Adrenal gland (tissue), 5 donors: ENCODE measurements at regions not wholly inside any gene's neighbourhood (a gene's known extent, or its start where the extent isn't known, plus 50 kb on each side); places are given as distances from the start of the nearest gene placed in this dataset.

Experiments
- CTCF ChIP-seq, 6 experiments: fragments of 450-650 bp in 4 of 6; fragments of 200-600 bp in 2 of 6; sonication (generic) in 1 of 6; IDR thresholded peaks; 1 replicate in 5 of 6; 2 replicates in 1 of 6; pipeline versions ENCODE4 v1.5.1 to v1.8.0; 2016 to 2021; ENCODE audit warnings: antibody characterized with exemption in 6 of 6, mild to moderate bottlenecking in 2 of 6, moderate library complexity in 1 of 6
- POLR2A ChIP-seq, 2 donors: fragments of 450-650 bp; IDR thresholded peaks; one replicate each; pipeline ENCODE4 v1.6.1; 2017; ENCODE audit warnings: antibody characterized with exemption in 2 of 2, mild to moderate bottlenecking in 2 of 2, moderate library complexity in 1 of 2
- donor health status: DM: no; HTN: no; CAD: no.

GRCh38 chr10:107978455-107978854 is 813.9 kb upstream of the SORCS1 start:
- TF ChIP-seq CTCF (IDR thresholded peaks at IDR 0.05), result no peak
- TF ChIP-seq POLR2A (IDR thresholded peaks at IDR 0.05), result no peak
